H1 (cell line): ENCODE measurements at regions not wholly inside any gene's neighbourhood (a gene's known extent, or its start where the extent isn't known, plus 50 kb on each side); places are given as distances from the start of the nearest gene placed in this dataset.

ENCODE experiments used
- BCL11A ChIP-seq, 2 experiments: IDR thresholded peaks; one replicate each; pipeline ENCODE4 v1.6.1; 2011; ENCODE audit warnings: low read depth in 2 of 2, low read length in 2 of 2, mild to moderate bottlenecking in 2 of 2
- BRCA1 ChIP-seq: IDR thresholded peaks from 2 replicates; pipeline ENCODE4 v1.6.1; 2012; ENCODE audit warnings: low read depth, low read length, improper control_type of control experiment
- HDAC6 ChIP-seq: IDR thresholded peaks from one replicate; pipeline ENCODE4 v1.7.1; 2012; ENCODE audit warnings: low read depth, mild to moderate bottlenecking, inconsistent platforms, low read length, moderate library complexity
- RAD21 ChIP-seq, 2 experiments: IDR thresholded peaks in 1 of 2; conservative IDR thresholded peaks in 1 of 2; 2 replicates each; pipeline ENCODE4 v1.6.1; 2011; ENCODE audit warnings: low read depth in 2 of 2, low read length in 2 of 2, improper control_type of control experiment in 1 of 2, inconsistent platforms in 1 of 2, mild to moderate bottlenecking in 1 of 2, moderate library complexity in 1 of 2
- SRF ChIP-seq: IDR thresholded peaks from 2 replicates; pipeline ENCODE4 v1.6.1; 2011; ENCODE audit warnings: mild to moderate bottlenecking, low read depth, low read length, moderate library complexity
- TF ChIP-seq, protein P1 (sequence below): IDR thresholded peaks from 2 replicates; pipeline ENCODE4 v1.6.1; 2011; ENCODE audit warnings: low read length, improper control_type of control experiment
- TF ChIP-seq, protein P2 (sequence below): fragments of 300-600 bp; sonication (generic); IDR thresholded peaks from 2 replicates; pipeline ENCODE4 v1.7.1; 2012; ENCODE audit warnings: low read length, moderate library complexity, mild to moderate bottlenecking, inconsistent platforms; ENCODE audit not compliant: insufficient replicate concordance

DNA sequence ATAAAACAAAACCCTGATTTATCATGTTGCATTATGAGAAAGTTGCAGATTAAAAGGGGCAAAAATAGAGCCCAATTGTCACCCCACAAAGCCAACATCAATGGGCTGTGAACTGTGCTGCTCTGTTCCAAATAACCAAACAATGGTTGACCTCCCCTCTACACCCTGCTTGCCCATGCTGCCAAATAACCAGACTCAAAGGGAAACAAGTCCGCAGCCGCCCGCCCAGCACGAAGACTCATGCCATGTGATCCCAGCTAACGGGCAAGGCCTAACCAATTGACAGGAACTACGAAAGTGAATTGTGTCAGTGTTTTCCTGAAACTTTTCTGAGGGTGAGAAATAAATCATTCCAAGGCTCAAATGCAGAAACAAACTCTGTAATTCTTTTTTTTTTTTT lies 97.9 kb upstream of the RIOK3 start (continued):
- TF ChIP-seq BCL11A (IDR thresholded peaks at IDR 0.05; ENCODE audit: low read depth in 2 of 2, low read length in 2 of 2) (no peak), SRF (no peak), RAD21 (IDR thresholded peaks at IDR 0.05 in 1 of 2, conservative IDR thresholded peaks at IDR 0.05 in 1 of 2; ENCODE audit: low read depth in 2 of 2, low read length in 2 of 2) (no peak), HDAC6 (no peak), BRCA1 (no peak)
- TF ChIP-seq, protein P1, sequence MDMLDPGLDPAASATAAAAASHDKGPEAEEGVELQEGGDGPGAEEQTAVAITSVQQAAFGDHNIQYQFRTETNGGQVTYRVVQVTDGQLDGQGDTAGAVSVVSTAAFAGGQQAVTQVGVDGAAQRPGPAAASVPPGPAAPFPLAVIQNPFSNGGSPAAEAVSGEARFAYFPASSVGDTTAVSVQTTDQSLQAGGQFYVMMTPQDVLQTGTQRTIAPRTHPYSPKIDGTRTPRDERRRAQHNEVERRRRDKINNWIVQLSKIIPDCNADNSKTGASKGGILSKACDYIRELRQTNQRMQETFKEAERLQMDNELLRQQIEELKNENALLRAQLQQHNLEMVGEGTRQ, result no peak
- TF ChIP-seq, protein P2, sequence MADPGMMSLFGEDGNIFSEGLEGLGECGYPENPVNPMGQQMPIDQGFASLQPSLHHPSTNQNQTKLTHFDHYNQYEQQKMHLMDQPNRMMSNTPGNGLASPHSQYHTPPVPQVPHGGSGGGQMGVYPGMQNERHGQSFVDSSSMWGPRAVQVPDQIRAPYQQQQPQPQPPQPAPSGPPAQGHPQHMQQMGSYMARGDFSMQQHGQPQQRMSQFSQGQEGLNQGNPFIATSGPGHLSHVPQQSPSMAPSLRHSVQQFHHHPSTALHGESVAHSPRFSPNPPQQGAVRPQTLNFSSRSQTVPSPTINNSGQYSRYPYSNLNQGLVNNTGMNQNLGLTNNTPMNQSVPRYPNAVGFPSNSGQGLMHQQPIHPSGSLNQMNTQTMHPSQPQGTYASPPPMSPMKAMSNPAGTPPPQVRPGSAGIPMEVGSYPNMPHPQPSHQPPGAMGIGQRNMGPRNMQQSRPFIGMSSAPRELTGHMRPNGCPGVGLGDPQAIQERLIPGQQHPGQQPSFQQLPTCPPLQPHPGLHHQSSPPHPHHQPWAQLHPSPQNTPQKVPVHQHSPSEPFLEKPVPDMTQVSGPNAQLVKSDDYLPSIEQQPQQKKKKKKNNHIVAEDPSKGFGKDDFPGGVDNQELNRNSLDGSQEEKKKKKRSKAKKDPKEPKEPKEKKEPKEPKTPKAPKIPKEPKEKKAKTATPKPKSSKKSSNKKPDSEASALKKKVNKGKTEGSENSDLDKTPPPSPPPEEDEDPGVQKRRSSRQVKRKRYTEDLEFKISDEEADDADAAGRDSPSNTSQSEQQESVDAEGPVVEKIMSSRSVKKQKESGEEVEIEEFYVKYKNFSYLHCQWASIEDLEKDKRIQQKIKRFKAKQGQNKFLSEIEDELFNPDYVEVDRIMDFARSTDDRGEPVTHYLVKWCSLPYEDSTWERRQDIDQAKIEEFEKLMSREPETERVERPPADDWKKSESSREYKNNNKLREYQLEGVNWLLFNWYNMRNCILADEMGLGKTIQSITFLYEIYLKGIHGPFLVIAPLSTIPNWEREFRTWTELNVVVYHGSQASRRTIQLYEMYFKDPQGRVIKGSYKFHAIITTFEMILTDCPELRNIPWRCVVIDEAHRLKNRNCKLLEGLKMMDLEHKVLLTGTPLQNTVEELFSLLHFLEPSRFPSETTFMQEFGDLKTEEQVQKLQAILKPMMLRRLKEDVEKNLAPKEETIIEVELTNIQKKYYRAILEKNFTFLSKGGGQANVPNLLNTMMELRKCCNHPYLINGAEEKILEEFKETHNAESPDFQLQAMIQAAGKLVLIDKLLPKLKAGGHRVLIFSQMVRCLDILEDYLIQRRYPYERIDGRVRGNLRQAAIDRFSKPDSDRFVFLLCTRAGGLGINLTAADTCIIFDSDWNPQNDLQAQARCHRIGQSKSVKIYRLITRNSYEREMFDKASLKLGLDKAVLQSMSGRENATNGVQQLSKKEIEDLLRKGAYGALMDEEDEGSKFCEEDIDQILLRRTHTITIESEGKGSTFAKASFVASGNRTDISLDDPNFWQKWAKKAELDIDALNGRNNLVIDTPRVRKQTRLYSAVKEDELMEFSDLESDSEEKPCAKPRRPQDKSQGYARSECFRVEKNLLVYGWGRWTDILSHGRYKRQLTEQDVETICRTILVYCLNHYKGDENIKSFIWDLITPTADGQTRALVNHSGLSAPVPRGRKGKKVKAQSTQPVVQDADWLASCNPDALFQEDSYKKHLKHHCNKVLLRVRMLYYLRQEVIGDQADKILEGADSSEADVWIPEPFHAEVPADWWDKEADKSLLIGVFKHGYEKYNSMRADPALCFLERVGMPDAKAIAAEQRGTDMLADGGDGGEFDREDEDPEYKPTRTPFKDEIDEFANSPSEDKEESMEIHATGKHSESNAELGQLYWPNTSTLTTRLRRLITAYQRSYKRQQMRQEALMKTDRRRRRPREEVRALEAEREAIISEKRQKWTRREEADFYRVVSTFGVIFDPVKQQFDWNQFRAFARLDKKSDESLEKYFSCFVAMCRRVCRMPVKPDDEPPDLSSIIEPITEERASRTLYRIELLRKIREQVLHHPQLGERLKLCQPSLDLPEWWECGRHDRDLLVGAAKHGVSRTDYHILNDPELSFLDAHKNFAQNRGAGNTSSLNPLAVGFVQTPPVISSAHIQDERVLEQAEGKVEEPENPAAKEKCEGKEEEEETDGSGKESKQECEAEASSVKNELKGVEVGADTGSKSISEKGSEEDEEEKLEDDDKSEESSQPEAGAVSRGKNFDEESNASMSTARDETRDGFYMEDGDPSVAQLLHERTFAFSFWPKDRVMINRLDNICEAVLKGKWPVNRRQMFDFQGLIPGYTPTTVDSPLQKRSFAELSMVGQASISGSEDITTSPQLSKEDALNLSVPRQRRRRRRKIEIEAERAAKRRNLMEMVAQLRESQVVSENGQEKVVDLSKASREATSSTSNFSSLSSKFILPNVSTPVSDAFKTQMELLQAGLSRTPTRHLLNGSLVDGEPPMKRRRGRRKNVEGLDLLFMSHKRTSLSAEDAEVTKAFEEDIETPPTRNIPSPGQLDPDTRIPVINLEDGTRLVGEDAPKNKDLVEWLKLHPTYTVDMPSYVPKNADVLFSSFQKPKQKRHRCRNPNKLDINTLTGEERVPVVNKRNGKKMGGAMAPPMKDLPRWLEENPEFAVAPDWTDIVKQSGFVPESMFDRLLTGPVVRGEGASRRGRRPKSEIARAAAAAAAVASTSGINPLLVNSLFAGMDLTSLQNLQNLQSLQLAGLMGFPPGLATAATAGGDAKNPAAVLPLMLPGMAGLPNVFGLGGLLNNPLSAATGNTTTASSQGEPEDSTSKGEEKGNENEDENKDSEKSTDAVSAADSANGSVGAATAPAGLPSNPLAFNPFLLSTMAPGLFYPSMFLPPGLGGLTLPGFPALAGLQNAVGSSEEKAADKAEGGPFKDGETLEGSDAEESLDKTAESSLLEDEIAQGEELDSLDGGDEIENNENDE, result no peak
